Neutrophil (primary cell): ENCODE measurements at regions not wholly inside any gene's neighbourhood (a gene's known extent, or its start where the extent isn't known, plus 50 kb on each side); places are given as distances from the start of the nearest gene placed in this dataset.
"Not testable (repeated sequence)": the region's sequence is repeated elsewhere in the genome, so short reads cannot be mapped to it uniquely, and the experiment has no call there.

Experiments used
- H3K27ac ChIP-seq: fragments of 200-600 bp; sonication (generic); 2 replicates; pipeline ENCODE4 v1.5.1; 2016; ENCODE audit warnings: mild to moderate bottlenecking, moderate library complexity
- H3K27me3 ChIP-seq: fragments of 200-600 bp; sonication (generic); 2 replicates; pipeline ENCODE4 v1.6.0; 2016; ENCODE audit warnings: mild to moderate bottlenecking
- H3K36me3 ChIP-seq: fragments of 200-600 bp; sonication (generic); 2 replicates; pipeline ENCODE4 v1.5.1; 2017
- H3K4me1 ChIP-seq, 2 experiments: fragments of 200-600 bp in 1 of 2; sonication (generic) in 1 of 2; 1 replicate in 1 of 2; 2 replicates in 1 of 2; pipeline versions ENCODE4 v1.5.1 to v1.6.1; 2013 to 2016; ENCODE audit warnings: low read depth in 1 of 2, low read length in 1 of 2, mild to moderate bottlenecking in 1 of 2, moderate library complexity in 1 of 2; ENCODE audit not compliant: control insufficient read depth in 1 of 2, insufficient read depth in 1 of 2
- H3K4me3 ChIP-seq, 2 experiments: fragments of 200-600 bp in 1 of 2; sonication (generic) in 1 of 2; 1 replicate in 1 of 2; 2 replicates in 1 of 2; pipeline ENCODE4 v1.5.1; 2013 to 2016; ENCODE audit warnings: low read depth in 1 of 2, low read length in 1 of 2, mild to moderate bottlenecking in 1 of 2, moderate library complexity in 1 of 2
- H3K9me3 ChIP-seq: fragments of 200-600 bp; sonication (generic); 2 replicates; pipeline ENCODE4 v1.5.1; 2016
- TF ChIP-seq, protein P1 (sequence below): fragments of 200-600 bp; sonication (generic); IDR thresholded peaks from 2 replicates; pipeline ENCODE4 v1.5.1; 2016; ENCODE audit warnings: antibody characterized with exemption

DNA sequence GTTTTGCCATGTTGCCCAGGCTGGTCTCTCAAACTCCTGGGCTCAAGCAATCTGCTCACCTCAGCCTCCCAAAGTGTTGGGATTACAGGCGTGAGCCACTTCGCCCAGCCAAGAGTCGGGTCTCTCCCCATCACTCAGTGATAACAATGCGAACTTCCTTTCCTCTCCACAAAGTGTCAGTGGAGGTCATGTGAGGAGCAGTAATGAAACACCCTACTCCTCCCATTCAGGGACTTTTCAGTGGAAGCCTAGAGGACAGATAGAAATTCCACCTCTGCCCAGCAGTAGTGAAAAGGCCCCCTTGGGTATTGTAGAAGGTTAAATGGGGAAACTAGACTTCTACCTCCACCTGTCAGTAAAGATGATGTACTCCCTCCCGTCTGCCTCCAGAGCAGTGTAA, 141.9 kb upstream of the STK26 start:
- Histone ChIP-seq H3K27me3 (no peaks in the 10 kb centered on the region), H3K27ac (no peak overlapping the region), H3K9me3 (no peaks in the 10 kb centered on the region), H3K4me1 (no peaks in the 10 kb centered on the region), H3K36me3 (no peaks in the 10 kb centered on the region), H3K4me3 (no peak overlapping the region)
- TF ChIP-seq, protein P1, sequence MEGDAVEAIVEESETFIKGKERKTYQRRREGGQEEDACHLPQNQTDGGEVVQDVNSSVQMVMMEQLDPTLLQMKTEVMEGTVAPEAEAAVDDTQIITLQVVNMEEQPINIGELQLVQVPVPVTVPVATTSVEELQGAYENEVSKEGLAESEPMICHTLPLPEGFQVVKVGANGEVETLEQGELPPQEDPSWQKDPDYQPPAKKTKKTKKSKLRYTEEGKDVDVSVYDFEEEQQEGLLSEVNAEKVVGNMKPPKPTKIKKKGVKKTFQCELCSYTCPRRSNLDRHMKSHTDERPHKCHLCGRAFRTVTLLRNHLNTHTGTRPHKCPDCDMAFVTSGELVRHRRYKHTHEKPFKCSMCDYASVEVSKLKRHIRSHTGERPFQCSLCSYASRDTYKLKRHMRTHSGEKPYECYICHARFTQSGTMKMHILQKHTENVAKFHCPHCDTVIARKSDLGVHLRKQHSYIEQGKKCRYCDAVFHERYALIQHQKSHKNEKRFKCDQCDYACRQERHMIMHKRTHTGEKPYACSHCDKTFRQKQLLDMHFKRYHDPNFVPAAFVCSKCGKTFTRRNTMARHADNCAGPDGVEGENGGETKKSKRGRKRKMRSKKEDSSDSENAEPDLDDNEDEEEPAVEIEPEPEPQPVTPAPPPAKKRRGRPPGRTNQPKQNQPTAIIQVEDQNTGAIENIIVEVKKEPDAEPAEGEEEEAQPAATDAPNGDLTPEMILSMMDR, result no peak

DNA sequence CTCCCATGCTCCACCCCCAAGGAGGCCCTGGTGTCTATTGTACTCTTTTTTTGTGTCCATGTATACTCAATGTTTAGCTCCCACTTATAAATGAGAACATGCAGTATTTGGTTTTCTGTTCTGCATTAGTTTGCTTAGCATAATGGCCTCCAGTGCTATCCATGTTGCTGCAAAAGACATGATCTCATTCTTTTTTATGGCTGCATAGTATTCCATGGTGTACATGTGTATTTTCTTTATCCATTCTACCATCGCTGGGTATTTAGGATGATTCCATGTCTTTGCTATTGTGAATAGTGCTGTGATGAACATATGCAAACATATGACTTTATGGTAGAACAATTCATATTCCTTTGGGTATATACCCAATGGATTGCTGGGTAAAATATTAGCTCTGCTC, 138.1 kb upstream of the STK26 start:
- not testable (repeated sequence) for H3K9me3 ChIP-seq, H3K36me3 ChIP-seq, H3K4me3 ChIP-seq, H3K27ac ChIP-seq, H3K4me1 ChIP-seq, H3K27me3 ChIP-seq

DNA sequence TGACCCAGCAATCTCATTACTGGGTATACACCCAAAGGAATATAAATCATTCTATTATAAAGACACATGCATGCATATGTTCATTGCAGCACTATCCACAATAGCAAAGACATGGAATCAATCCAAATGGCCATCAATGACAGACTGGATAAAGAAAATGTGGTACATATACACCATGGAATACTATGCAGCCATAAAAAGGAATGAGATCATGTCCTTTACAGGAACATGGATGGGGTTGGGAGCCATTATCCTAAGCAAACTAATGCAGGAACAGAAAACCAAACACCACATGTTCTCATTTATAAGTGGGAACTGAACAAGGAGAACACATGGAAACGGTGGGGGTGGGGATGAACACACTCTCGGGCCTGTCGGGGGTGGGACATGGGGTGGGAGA, 129.2 kb upstream of the STK26 start:
- H3K4me3 ChIP-seq, H3K27me3 ChIP-seq, H3K9me3 ChIP-seq, H3K4me1 ChIP-seq, H3K36me3 ChIP-seq, H3K27ac ChIP-seq: not testable (repeated sequence)

DNA sequence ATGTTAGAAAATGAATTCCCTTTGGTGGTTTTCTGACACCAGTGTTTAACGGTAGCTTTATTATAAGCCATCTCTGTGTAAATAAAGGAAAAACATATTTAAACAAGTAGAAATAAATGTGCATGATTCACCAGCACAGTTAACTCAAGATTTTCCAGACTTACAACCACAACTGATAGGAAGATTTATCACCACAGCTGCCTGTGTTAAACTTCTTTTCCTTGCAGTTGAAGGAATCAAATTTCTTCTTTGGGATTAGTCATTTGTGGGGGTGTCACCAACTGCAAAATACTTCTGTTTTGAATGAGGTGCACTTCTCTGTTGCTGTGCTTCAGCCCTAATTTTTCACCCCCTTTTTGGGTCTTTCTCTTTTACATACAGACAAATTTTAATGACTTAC, 128.1 kb upstream of the STK26 start:
- TF ChIP-seq, protein P1, result no peak
- Histone ChIP-seq H3K27me3 (no peaks in the 10 kb centered on the region), H3K27ac (no peak overlapping the region), H3K9me3 (no peaks in the 10 kb centered on the region), H3K36me3 (no peaks in the 10 kb centered on the region), H3K4me3 (no peak overlapping the region), H3K4me1 (no peaks in the 10 kb centered on the region)

DNA sequence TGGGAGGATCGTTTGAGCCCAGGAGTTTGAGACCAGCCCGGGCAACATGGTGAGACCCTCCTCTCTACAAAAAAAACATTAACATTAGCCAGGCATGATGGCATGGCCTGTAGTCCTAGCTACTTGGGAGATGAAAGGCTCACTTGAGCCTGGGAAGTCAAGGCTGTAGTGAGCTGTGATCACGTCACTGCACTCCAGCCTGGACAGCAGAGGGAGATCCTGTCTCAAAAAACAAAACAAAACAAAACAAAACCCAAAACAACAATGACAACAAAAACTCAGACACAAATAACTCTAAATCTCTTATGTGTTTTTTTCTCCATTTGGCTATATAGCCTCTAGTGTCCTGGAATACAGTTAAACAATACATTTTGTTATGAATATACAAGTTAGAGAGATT, 127.3 kb upstream of the STK26 start:
- Histone ChIP-seq H3K36me3 (no peaks in the 10 kb centered on the region), H3K4me3 (no peak overlapping the region), H3K27ac (no peak overlapping the region), H3K4me1 (no peaks in the 10 kb centered on the region), H3K9me3 (no peaks in the 10 kb centered on the region), H3K27me3 (no peaks in the 10 kb centered on the region)
- TF ChIP-seq, protein P1, result no peak

DNA sequence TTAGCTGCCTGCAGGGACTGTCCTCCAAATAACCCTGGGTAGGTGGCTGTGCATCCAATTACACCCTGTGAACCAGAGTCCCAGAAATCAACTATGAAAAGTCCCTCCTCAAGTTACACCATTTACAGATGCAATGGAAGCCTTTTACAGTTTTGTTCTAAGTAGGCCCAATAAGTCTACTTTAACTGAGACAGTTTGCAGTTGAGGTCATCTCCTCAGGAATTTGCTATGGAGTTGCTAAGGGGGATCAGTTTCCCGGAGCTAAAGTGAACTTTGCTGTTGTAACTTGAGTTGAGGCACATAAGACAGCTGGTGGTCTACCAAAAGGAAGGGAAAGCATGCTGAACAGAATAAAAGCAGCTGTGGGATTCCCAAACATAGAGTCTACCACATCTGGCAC, 121.6 kb upstream of the STK26 start:
- H3K4me1 ChIP-seq, result no peaks in the 10 kb centered on the region
- no peaks in the 10 kb centered on the region for H3K9me3 ChIP-seq
- H3K27ac ChIP-seq, result no peak overlapping the region
- H3K36me3 ChIP-seq, result no peaks in the 10 kb centered on the region
- no peak overlapping the region for H3K4me3 ChIP-seq
- TF ChIP-seq, protein P1, result no peak
- H3K27me3 ChIP-seq, result no peaks in the 10 kb centered on the region
